ENCODE measurements at regions not wholly inside any gene's neighbourhood (a gene's known extent, or its start where the extent isn't known, plus 50 kb on each side); places are given as distances from the start of the nearest gene placed in this dataset.

GRCh38 chr18:45274026-45274425, 341.2 kb upstream of the SLC14A2 start:
- H3K4me1 ChIP-seq, result no peaks in the 10 kb centered on the region
- intact Hi-C loops (cut with DNase I), result loop anchor here (10.0 kb wide), 1 partner anchor 251 kb away; no protein-coding TSS in a partner anchor
- no peak for TF ChIP-seq CTCF (IDR thresholded peaks at IDR 0.05)
- TF ChIP-seq POLR2AphosphoS5 (IDR thresholded peaks at IDR 0.05), result no peak
- no peak for TF ChIP-seq POLR2A (IDR thresholded peaks at IDR 0.05; ENCODE audit: low read depth)
- no peak for TF ChIP-seq EP300 (IDR thresholded peaks at IDR 0.05)
- no peak overlapping the region for H3K27ac ChIP-seq (replicated peaks in 1 of 4)
- H3K9me3 ChIP-seq, result peaks cover 0 to 5% (median 0%) of the 10 kb centered on the region in 4 donors
- no peak overlapping the region for H3K4me3 ChIP-seq
- 80% methylated on average over 1 of the region's 1 CpG for WGBS
- DNase-seq (ENCODE audit: extremely low spot score), result no peak
- H3K36me3 ChIP-seq, result no peaks in the 10 kb centered on the region
- H3K27me3 ChIP-seq, result no peaks in the 10 kb centered on the region

GRCh38 chr18:45275367-45276113, 339.7 kb upstream of the SLC14A2 start:
- H3K9me3 ChIP-seq, result peaks cover 0 to 5% (median 0%) of the 10 kb centered on the region in 4 donors
- no peaks in the 10 kb centered on the region for H3K4me1 ChIP-seq
- H3K27ac ChIP-seq (replicated peaks in 1 of 4), result no peak overlapping the region
- no peaks in the 10 kb centered on the region for H3K36me3 ChIP-seq
- TF ChIP-seq EP300 (IDR thresholded peaks at IDR 0.05) (no peak), CTCF (IDR thresholded peaks at IDR 0.05) (peak; percentile 44 to 69 (median 49))
- no peaks in the 10 kb centered on the region for H3K27me3 ChIP-seq
- intact Hi-C loops (cut with DNase I), result loop anchor here (10.0 kb wide), 1 partner anchor 249 kb away; no protein-coding TSS in a partner anchor
- no peak for DNase-seq (ENCODE audit: extremely low spot score)
- WGBS, result 86% methylated on average over 5 of the region's 5 CpGs
- H3K4me3 ChIP-seq, result no peak overlapping the region

- no peak for DNase-seq (ENCODE audit: extremely low spot score)
- H3K27me3 ChIP-seq, result no peaks in the 10 kb centered on the region
- no peaks in the 10 kb centered on the region for H3K36me3 ChIP-seq
- intact Hi-C loops (cut with DNase I), result loop anchor here (10.0 kb wide), 1 partner anchor 248 kb away; no protein-coding TSS in a partner anchor
- no peaks in the 10 kb centered on the region for H3K4me1 ChIP-seq
- peaks cover 0 to 9% (median 0%) of the 10 kb centered on the region in 4 donors for H3K9me3 ChIP-seq
- no peak overlapping the region for H3K27ac ChIP-seq (replicated peaks in 1 of 4)
- no peak for TF ChIP-seq EP300 (IDR thresholded peaks at IDR 0.05)
- 98% methylated on average over 3 of the region's 3 CpGs for WGBS
- H3K4me3 ChIP-seq, result no peak overlapping the region
Observed at GRCh38 chr18:45276878-45277277, 338.4 kb upstream of the SLC14A2 start.

- H3K36me3 ChIP-seq, result no peaks in the 10 kb centered on the region
- no peaks in the 10 kb centered on the region for H3K27me3 ChIP-seq
- TF ChIP-seq CTCF (IDR thresholded peaks at IDR 0.05) (no peak), POLR2A (IDR thresholded peaks at IDR 0.05; ENCODE audit: low read depth) (no peak), POLR2AphosphoS5 (IDR thresholded peaks at IDR 0.05) (no peak), EP300 (IDR thresholded peaks at IDR 0.05) (no peak)
- no peak overlapping the region for H3K4me3 ChIP-seq
- peaks cover 0 to 9% (median 0%) of the 10 kb centered on the region in 4 donors for H3K9me3 ChIP-seq
- WGBS, result 93% methylated on average over 4 of the region's 4 CpGs
- no peaks in the 10 kb centered on the region for H3K4me1 ChIP-seq
- no peak for DNase-seq (ENCODE audit: extremely low spot score)
- no peak overlapping the region for H3K27ac ChIP-seq (replicated peaks in 1 of 4)
- intact Hi-C loops (cut with DNase I), result loop anchor here (10.0 kb wide), 1 partner anchor 247 kb away; no protein-coding TSS in a partner anchor
Observed at GRCh38 chr18:45277908-45278307, 337.4 kb upstream of the SLC14A2 start.

GRCh38 chr18:45280481-45281276, 334.6 kb upstream of the SLC14A2 start:
- H3K4me3 ChIP-seq, result no peak overlapping the region
- no peak for DNase-seq (ENCODE audit: extremely low spot score)
- no peak for TF ChIP-seq POLR2AphosphoS5 (IDR thresholded peaks at IDR 0.05)
- no peak for TF ChIP-seq POLR2A (IDR thresholded peaks at IDR 0.05; ENCODE audit: low read depth)
- TF ChIP-seq CTCF (IDR thresholded peaks at IDR 0.05), result no peak
- no peak for TF ChIP-seq EP300 (IDR thresholded peaks at IDR 0.05)
- intact Hi-C loops (cut with DNase I), result no loop called here
- 83% methylated on average over 10 of the region's 10 CpGs for WGBS
- H3K36me3 ChIP-seq, result no peaks in the 10 kb centered on the region
- no peak overlapping the region for H3K27ac ChIP-seq (replicated peaks in 1 of 4)
- no peaks in the 10 kb centered on the region for H3K4me1 ChIP-seq
- peaks cover 0 to 4% (median 0%) of the 10 kb centered on the region in 4 donors for H3K9me3 ChIP-seq
- H3K27me3 ChIP-seq, result no peaks in the 10 kb centered on the region
